Kidney epithelial cell (primary cell): ENCODE measurements at regions not wholly inside any gene's neighbourhood (a gene's known extent, or its start where the extent isn't known, plus 50 kb on each side); places are given as distances from the start of the nearest gene placed in this dataset.

Experiments
- DNase-seq: peaks from one replicate; pipeline ENCODE4 v3.0.0-alpha.2; 2010; ENCODE audit warnings: low read depth
- H3K27me3 ChIP-seq: 2 replicates; pipeline ENCODE4 v1.6.0; 2011; ENCODE audit warnings: low read length; ENCODE audit not compliant: control insufficient read depth, insufficient read depth
- H3K36me3 ChIP-seq: 2 replicates; pipeline ENCODE4 v1.5.1; 2011; ENCODE audit warnings: low read length; ENCODE audit not compliant: control insufficient read depth, insufficient read depth
- H3K4me3 ChIP-seq: 2 replicates; pipeline ENCODE4 v1.5.1; 2011; ENCODE audit warnings: low read depth, mild to moderate bottlenecking, control low read depth, low read length
- CTCF ChIP-seq: IDR thresholded peaks from 2 replicates; pipeline ENCODE4 v1.5.1; 2011; ENCODE audit warnings: mild to moderate bottlenecking, moderate library complexity, low read length, control low read depth, inconsistent platforms; ENCODE audit not compliant: insufficient read depth, poor library complexity, severe bottlenecking

GRCh38 chr14:42095155-42095554 lies 488.5 kb downstream of the LRFN5 start:
- H3K27me3 ChIP-seq, result no peaks in the 10 kb centered on the region
- no peaks in the 10 kb centered on the region for H3K36me3 ChIP-seq
- no peak for DNase-seq
- H3K4me3 ChIP-seq, result no peak overlapping the region
- TF ChIP-seq CTCF, result no peak

- Histone ChIP-seq H3K27me3 (no peaks in the 10 kb centered on the region), H3K4me3 (no peak overlapping the region), H3K36me3 (no peaks in the 10 kb centered on the region)
- no peak for TF ChIP-seq CTCF
- no peak for DNase-seq
These were observed 483.4 kb downstream of the LRFN5 start for GRCh38 chr14:42090122-42090521.

- Histone ChIP-seq H3K27me3 (no peaks in the 10 kb centered on the region), H3K36me3 (no peaks in the 10 kb centered on the region), H3K4me3 (no peak overlapping the region)
- no peak for TF ChIP-seq CTCF
- no peak for DNase-seq
These were observed 473.2 kb downstream of the LRFN5 start for GRCh38 chr14:42079911-42080310.

- H3K27me3 ChIP-seq, result no peaks in the 10 kb centered on the region
- TF ChIP-seq CTCF, result no peak
- DNase-seq, result no peak
- no peaks in the 10 kb centered on the region for H3K36me3 ChIP-seq
- H3K4me3 ChIP-seq, result no peak overlapping the region
These were observed 471.7 kb downstream of the LRFN5 start for GRCh38 chr14:42078345-42078744.

- Histone ChIP-seq H3K4me3 (no peak overlapping the region), H3K27me3 (no peaks in the 10 kb centered on the region), H3K36me3 (no peaks in the 10 kb centered on the region)
- no peak for DNase-seq
- no peak for TF ChIP-seq CTCF
These were observed 463.4 kb downstream of the LRFN5 start for GRCh38 chr14:42070031-42070430.

DNA sequence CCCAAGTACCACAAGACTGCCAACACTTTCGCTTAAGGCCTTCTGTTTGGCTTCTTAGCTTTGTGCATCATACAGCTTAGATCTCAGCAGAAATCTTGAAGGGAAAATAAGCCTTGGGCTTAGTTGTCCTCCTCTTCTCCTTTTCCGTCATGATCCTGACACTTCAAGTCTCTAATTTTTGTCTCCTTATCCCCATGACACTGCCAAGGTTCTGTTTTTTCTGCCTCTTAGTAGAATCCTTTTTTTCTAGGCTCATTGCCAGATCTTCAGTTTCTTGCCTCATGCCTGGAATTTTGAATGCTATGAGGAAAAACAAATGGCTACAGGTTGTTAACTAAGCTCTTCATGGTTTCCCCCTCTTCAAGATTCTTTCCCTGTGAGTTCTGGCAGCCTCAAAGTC lies 450.4 kb downstream of the LRFN5 start:
- Histone ChIP-seq H3K36me3 (no peaks in the 10 kb centered on the region), H3K4me3 (no peak overlapping the region), H3K27me3 (no peaks in the 10 kb centered on the region)
- no peak for TF ChIP-seq CTCF
- no peak for DNase-seq
